Vagina (tissue), 2 donors: ENCODE measurements at regions not wholly inside any gene's neighbourhood (a gene's known extent, or its start where the extent isn't known, plus 50 kb on each side); places are given as distances from the start of the nearest gene placed in this dataset.
"Not testable (repeated sequence)": the region's sequence is repeated elsewhere in the genome, so short reads cannot be mapped to it uniquely, and the experiment has no call there.

ENCODE experiments used
- POLR2A ChIP-seq, 2 donors: fragments of 450-650 bp; IDR thresholded peaks; one replicate each; pipeline ENCODE4 v1.6.1; 2017; ENCODE audit warnings: antibody characterized with exemption in 2 of 2, mild to moderate bottlenecking in 2 of 2, moderate library complexity in 2 of 2
- POLR2AphosphoS5 ChIP-seq, 2 donors: sonication (generic); formaldehyde crosslinking; IDR thresholded peaks; one replicate each; pipeline ENCODE4 v1.9.0; 2017; ENCODE audit warnings: antibody characterized with exemption in 2 of 2, mild to moderate bottlenecking in 2 of 2, low read depth in 1 of 2; ENCODE audit not compliant: insufficient read depth in 1 of 2
- TF ChIP-seq, protein P1 (sequence below), 3 experiments: fragments of 450-650 bp in 2 of 3; fragments of 200-600 bp in 1 of 3; sonication (generic) in 1 of 3; IDR thresholded peaks; one replicate each; pipeline ENCODE4 v1.5.1; 2017 to 2019; ENCODE audit warnings: antibody characterized with exemption in 3 of 3, mild to moderate bottlenecking in 2 of 3, moderate library complexity in 2 of 3

DNA sequence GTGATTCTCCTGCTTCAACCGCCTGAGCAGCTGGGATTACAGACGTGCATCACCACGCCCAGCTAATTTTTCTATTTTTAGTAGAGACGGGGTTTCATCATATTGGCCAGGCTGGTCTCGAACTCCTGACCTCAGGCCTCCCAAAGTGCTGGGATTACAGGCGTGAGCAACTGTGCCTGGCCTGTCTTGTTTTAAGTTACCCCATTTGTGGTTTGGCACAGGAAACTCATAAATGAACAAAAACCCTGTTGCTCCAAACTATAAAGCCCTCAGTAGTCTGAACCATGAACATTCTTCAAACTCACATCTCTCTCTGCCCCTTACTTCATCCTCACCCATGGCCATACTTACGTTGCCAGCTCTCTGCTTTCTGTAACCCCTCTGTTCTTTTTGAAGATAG, 61.7 kb downstream of the RHOU start:
- TF ChIP-seq, protein P1, sequence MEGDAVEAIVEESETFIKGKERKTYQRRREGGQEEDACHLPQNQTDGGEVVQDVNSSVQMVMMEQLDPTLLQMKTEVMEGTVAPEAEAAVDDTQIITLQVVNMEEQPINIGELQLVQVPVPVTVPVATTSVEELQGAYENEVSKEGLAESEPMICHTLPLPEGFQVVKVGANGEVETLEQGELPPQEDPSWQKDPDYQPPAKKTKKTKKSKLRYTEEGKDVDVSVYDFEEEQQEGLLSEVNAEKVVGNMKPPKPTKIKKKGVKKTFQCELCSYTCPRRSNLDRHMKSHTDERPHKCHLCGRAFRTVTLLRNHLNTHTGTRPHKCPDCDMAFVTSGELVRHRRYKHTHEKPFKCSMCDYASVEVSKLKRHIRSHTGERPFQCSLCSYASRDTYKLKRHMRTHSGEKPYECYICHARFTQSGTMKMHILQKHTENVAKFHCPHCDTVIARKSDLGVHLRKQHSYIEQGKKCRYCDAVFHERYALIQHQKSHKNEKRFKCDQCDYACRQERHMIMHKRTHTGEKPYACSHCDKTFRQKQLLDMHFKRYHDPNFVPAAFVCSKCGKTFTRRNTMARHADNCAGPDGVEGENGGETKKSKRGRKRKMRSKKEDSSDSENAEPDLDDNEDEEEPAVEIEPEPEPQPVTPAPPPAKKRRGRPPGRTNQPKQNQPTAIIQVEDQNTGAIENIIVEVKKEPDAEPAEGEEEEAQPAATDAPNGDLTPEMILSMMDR (IDR thresholded peaks at IDR 0.05): not testable (repeated sequence)
- TF ChIP-seq POLR2AphosphoS5 (IDR thresholded peaks at IDR 0.05; ENCODE audit: insufficient read depth in 1 of 2, low read depth in 1 of 2); POLR2A (IDR thresholded peaks at IDR 0.05): not testable (repeated sequence)
